ENCODE measurements at regions not wholly inside any gene's neighbourhood (a gene's known extent, or its start where the extent isn't known, plus 50 kb on each side); places are given as distances from the start of the nearest gene placed in this dataset.

DNA sequence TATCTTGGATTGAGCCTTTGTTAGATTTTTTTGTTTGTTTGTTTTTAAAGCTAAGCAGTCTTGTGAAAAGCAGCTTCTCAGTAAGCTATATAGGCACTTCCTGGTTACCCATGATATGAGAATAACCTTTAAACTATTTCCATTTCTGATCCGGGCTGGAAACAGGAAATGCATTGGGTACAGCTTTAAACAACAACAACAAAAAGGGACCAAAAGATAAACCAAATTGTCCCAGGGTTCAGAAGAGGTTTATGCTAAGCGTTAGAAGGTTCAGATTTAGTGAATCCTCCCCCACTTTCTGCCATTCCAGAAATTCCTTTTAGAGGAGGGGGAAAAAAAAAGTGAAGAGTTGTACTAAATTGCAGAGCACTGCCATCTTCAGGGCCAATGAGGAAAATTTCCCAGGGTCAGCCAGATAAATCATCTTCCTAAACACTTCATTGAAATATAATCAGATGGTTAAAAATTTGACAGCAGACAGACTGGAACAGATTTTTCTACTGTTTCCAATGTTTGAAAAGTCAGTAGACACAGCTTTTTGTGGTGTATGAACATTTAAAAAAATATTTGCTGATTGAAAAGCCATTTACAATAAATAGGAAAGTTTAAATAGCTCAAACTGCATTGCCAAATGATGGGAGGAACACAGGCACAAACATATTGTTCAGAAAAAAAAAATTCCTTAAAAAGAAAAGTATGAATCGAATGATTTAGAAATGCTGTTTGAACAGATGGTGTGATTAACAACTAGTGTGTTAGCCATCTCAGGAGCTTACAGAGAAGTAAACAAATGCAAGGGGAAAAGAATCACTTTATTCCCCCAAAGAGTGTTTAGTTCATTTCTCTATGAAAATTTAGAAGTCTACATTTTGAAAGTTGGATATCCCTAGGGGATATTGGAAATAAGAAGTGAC lies 189.9 kb upstream of the TANK start:
- intact Hi-C loops (cut with DNase I): no loop called here
- Histone ChIP-seq H3K9ac (ENCODE audit: low read length in 3 of 3) (peak overlapping the region in 1 of 3 donors; percentile 52), H3K4me3 (ENCODE audit: low read length in 3 of 3) (peak overlapping the region; percentile 30 to 67 (median 63)), H3K4me1 (ENCODE audit: control insufficient read depth in 2 of 3, insufficient read depth in 2 of 3, low read depth in 1 of 3, low read length in 3 of 3) (no peaks in the 10 kb centered on the region), H3K9me3 (ENCODE audit: control insufficient read depth in 2 of 3, insufficient read depth in 1 of 3, low read length in 3 of 3) (no peaks in the 10 kb centered on the region), H3K27ac (ENCODE audit: low read depth in 2 of 2, low read length in 2 of 2) (peak overlapping the region; percentile 61 to 84), H3K36me3 (ENCODE audit: control insufficient read depth in 2 of 3, insufficient read depth in 3 of 3, low read length in 3 of 3) (no peaks in the 10 kb centered on the region), H3K27me3 (ENCODE audit: control insufficient read depth, insufficient read depth, low read length) (no peaks in the 10 kb centered on the region)
- peak; percentile 65 for TF ChIP-seq CTCF (IDR thresholded peaks at IDR 0.05; ENCODE audit: borderline replicate concordance, extremely low read depth, insufficient read depth)
- FAIRE-seq (peak; percentile 92), DNase-seq (peak in 4 of 5 donors; percentile 40 to 96 (median 74))

- Histone ChIP-seq H3K27me3 (ENCODE audit: control insufficient read depth, insufficient read depth, low read length) (no peaks in the 10 kb centered on the region), H3K9ac (ENCODE audit: low read length in 3 of 3) (no peak overlapping the region), H3K9me3 (ENCODE audit: control insufficient read depth in 2 of 3, insufficient read depth in 1 of 3, low read length in 3 of 3) (no peaks in the 10 kb centered on the region), H3K36me3 (ENCODE audit: control insufficient read depth in 2 of 3, insufficient read depth in 3 of 3, low read length in 3 of 3) (no peaks in the 10 kb centered on the region), H3K4me1 (ENCODE audit: control insufficient read depth in 2 of 3, insufficient read depth in 2 of 3, low read depth in 1 of 3, low read length in 3 of 3) (no peaks in the 10 kb centered on the region), H3K27ac (ENCODE audit: low read depth in 2 of 2, low read length in 2 of 2) (no peak overlapping the region), H3K4me3 (ENCODE audit: low read length in 3 of 3) (no peak overlapping the region)
- TF ChIP-seq CTCF (IDR thresholded peaks at IDR 0.05; ENCODE audit: borderline replicate concordance, extremely low read depth, insufficient read depth): no peak
- DNase-seq (no peak), FAIRE-seq (no peak)
- intact Hi-C loops (cut with DNase I): no loop called here
Measured at GRCh38 chr2:160973991-160974390, 186.2 kb upstream of the TANK start.

DNA sequence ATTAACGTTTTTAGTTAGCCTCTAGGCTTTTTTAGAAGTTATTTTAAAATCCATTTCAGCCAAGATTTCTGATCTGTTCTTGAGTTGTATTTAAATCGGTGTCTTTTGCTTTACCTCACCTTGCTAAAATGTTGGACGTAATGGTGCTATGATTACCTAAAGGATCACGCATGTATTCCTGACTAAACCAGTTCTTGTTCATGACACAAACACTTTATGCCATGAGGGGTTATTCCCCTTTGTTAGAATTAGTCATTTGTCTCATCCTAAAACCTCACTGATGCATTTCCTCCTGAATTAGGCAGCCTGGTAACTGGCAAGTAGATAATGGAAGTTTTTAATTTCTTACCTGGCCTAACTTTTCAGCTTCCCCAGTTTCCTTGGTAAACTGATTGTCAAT lies 185.4 kb upstream of the TANK start:
- FAIRE-seq: no peak
- Histone ChIP-seq H3K9ac (ENCODE audit: low read length in 3 of 3) (no peak overlapping the region), H3K4me3 (ENCODE audit: low read length in 3 of 3) (no peak overlapping the region), H3K36me3 (ENCODE audit: control insufficient read depth in 2 of 3, insufficient read depth in 3 of 3, low read length in 3 of 3) (no peaks in the 10 kb centered on the region), H3K9me3 (ENCODE audit: control insufficient read depth in 2 of 3, insufficient read depth in 1 of 3, low read length in 3 of 3) (no peaks in the 10 kb centered on the region), H3K27ac (ENCODE audit: low read depth in 2 of 2, low read length in 2 of 2) (no peak overlapping the region), H3K27me3 (ENCODE audit: control insufficient read depth, insufficient read depth, low read length) (no peaks in the 10 kb centered on the region), H3K4me1 (ENCODE audit: control insufficient read depth in 2 of 3, insufficient read depth in 2 of 3, low read depth in 1 of 3, low read length in 3 of 3) (no peaks in the 10 kb centered on the region)
- no peak for TF ChIP-seq CTCF (IDR thresholded peaks at IDR 0.05; ENCODE audit: borderline replicate concordance, extremely low read depth, insufficient read depth)
- DNase-seq: no peak
- intact Hi-C loops (cut with DNase I): no loop called here
